Activated CD8-positive, alpha-beta memory T cell treated with anti-CD3 and anti-CD28 coated beads for 36 hours (primary cell): ENCODE measurements at regions not wholly inside any gene's neighbourhood (a gene's known extent, or its start where the extent isn't known, plus 50 kb on each side); places are given as distances from the start of the nearest gene placed in this dataset.
"Not testable (repeated sequence)": the region's sequence is repeated elsewhere in the genome, so short reads cannot be mapped to it uniquely, and the experiment has no call there.

Source experiments
- CTCF ChIA-PET: fragments of 350-600 bp; sonication (Branson Sonifier 250); formaldehyde crosslinking; loops from one replicate; lab custom pipeline; 2021; ENCODE audit warnings: antibody characterized with exemption; lab: Charles Lee
- POLR2A ChIA-PET: fragments of 350-600 bp; sonication (Branson Sonifier 250); formaldehyde crosslinking; loops from one replicate; lab custom pipeline; 2021; ENCODE audit warnings: antibody characterized with exemption; lab: Charles Lee

DNA sequence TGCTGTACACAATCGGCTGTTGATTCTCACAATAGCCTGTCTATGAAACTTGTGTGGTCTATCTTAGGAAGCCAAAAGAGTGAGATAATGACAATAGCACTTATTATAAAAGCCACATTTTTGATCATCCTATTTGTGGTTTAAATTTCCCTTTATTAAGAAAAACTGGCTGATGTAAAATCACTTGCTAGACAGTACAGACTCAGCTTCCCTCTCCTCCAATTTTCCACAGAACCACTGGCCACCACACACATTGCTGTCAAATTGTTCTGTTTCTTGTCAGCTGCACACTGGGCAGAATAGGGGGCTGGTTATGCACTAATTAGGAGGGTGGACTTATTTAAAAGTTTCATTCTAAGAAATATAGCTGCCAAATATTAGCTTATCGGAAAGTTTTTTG is 425.9 kb downstream of the EPHA3 start:
- POLR2A ChIA-PET: no interaction called here
- CTCF ChIA-PET: no interaction called here

GRCh38 chr3:89554587-89554986 is 447.2 kb downstream of the EPHA3 start:
- POLR2A ChIA-PET, CTCF ChIA-PET: not testable (repeated sequence)

GRCh38 chr3:89558711-89559110 is 451.3 kb downstream of the EPHA3 start:
- ChIA-PET CTCF (no interaction called here), POLR2A (no interaction called here)

- CTCF ChIA-PET: no interaction called here
Observed at GRCh38 chr3:89560568-89560967, 453.1 kb downstream of the EPHA3 start.

DNA sequence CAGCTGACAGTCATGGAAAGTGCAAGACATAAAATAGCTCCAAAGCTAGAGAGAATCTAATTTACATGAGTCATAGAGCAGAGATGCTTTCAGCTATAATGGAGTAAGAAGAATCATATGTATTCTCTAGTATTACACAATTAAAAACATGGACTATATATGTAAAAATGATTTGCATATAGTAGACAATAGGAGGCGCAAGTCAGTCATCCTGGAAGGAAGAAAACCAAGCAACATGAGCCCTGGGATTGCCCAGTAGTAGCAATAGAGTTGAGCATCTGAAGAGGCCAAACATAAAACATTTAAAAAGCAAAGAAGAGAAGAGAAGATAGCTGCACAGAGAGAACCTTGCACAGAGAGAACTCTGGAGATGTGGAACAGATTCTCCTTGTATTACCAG is 455.0 kb downstream of the EPHA3 start:
- CTCF ChIA-PET: no interaction called here

More at GRCh38 chr3:89560568-89560967, 453.1 kb downstream of the EPHA3 start:
- POLR2A ChIA-PET: no interaction called here

GRCh38 chr3:89565098-89565497 is 457.7 kb downstream of the EPHA3 start:
- ChIA-PET CTCF (no interaction called here), POLR2A (no interaction called here)

More for the DNA sequence above, 455.0 kb downstream of the EPHA3 start:
- POLR2A ChIA-PET: no interaction called here

DNA sequence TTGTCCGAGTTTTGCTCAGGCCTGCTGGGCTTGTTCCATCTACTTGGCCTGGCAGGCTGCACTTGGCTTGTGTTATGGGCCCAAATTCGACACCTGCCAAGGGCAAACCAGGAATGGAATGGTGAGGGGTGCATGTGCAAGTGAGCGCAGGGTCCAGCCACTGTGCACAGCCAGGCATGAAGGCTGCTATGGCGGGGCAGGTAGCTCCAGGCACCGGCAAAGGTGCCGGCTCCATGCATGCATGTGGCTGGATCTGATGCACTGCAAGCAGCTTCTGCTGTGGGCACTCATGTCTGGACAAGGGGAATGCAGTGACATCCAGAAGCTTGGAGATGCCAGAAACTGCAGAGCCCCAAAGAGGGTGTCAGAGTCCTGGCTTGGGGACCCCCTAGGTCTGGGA is 463.0 kb downstream of the EPHA3 start:
- ChIA-PET CTCF (no interaction called here), POLR2A (no interaction called here)

DNA sequence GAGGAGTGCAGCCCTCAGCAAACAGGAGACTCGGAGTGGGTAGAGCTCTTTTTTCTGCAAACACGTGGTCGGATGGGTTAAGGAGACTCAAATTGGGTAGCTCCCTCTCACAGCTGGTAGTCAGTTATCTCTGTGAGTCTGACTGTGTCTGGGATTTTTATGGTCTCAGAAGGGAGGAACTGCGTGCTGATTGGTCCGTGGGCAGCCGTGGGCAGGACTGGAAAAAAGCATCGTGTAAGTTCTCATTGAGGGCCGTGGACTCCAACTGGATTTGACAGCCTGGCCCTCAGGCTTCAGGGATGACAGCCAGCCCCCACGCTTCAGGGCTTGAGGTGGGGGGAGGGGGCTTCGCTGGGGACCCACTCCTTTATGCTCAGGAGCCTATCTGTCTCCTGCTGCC is 463.9 kb downstream of the EPHA3 start:
- ChIA-PET POLR2A (no interaction called here), CTCF (no interaction called here)

GRCh38 chr3:89571707-89572106 is 464.3 kb downstream of the EPHA3 start:
- CTCF ChIA-PET: no interaction called here
- POLR2A ChIA-PET: no interaction called here

DNA sequence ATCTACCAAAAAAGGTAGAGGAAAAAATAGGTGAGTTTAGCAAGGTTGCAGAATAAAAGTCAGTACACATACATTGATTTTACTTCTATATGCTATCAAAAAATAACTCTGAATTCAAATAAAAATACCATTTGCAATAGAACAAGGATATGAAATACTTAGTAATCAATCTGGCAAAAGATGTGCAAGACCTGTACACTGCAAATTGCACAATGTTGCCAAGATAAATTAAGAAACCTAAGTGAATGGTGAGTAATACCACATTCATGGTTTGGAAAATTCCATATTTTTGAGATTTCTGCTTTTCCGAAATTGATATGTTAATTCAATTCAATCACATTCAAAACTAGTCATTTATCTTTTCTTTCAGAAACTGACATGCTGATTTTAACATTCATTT is 464.8 kb downstream of the EPHA3 start:
- POLR2A ChIA-PET: no interaction called here
- CTCF ChIA-PET: no interaction called here

DNA sequence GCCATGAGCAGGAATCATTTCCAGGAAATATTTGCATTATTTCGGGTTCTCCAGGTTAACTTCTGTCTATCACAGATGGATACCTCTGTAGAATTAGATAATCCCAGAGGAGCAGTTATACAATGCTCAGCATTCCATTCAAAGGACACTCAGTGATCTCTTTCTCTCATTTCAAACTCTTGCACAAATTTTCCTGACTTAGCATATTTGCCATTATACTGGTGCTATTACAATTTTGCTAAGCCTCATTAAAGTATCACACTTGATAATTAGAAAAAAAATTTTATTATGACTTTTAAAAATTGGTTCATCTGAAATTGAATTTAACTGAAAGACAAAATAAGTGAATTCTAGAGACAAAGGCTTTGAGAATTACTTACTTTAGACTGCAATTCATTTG is 469.0 kb downstream of the EPHA3 start:
- CTCF ChIA-PET: no interaction called here
- POLR2A ChIA-PET: no interaction called here

DNA sequence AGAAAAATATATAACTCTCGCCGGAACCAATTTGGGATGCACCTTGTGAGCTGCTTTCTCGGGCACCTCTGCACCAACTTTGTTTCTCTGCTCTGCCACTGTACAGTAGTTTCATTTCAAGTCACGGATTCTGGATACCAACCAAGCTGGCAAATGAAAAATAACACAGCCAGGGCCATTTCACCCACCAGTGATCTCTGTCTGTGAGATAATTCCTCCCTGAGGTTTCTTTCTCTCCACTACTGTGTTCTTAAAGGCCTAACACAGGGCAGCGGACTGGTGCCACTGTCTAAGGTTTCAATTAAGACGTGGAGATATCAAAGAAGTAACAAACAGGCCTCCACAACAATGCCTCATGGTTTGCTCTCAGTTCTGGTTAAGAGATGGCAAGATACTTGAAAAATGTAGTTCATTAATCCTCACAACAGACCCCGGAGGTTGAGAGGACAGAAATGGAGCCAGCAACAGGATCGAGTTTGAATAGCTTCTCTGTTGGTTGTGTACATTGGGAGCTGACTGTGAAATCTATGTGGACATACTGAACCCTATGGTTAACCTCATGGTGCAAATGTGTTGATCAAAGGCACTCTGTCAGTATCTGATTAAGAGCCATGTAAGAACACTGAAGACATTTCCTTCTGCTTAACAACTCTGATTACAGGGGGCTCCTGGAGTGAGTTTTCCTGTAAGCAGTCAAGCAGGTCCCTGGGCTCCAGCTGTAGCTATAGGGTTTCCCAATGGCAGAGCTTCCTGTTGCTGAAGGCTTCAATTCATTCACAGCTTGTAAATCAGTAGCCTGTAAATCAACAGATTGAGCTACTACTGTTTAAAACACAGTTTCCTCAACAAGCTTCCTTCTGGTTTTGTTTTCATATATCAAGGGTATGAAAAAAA is 470.5 kb downstream of the EPHA3 start:
- ChIA-PET POLR2A (no interaction called here), CTCF (no interaction called here)

GRCh38 chr3:89580859-89581258 is 473.4 kb downstream of the EPHA3 start:
- CTCF ChIA-PET: no interaction called here
- POLR2A ChIA-PET: no interaction called here

- ChIA-PET POLR2A (no interaction called here), CTCF (no interaction called here)
Observed at GRCh38 chr3:89584398-89584797, 477.0 kb downstream of the EPHA3 start.

GRCh38 chr3:89586256-89586655 is 478.8 kb downstream of the EPHA3 start:
- ChIA-PET POLR2A (no interaction called here), CTCF (no interaction called here)

DNA sequence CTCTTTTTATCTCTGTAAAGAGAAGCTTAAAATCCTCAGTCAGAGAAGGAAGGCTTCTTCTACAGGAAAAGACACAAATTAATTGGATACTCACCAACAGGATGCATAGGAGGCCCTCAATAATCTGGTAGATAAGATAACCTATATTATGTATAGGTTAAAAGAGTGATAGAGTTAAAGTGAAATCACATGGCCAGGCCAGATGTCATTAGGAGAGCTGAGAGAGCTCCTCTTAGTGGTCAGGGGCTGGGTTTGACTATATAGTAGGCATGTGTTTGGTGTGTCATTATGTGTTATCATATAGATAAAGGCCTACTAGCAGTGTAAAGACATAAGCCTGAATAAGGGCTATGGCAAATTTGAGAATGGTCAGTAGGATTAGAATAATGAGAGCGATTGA is 479.3 kb downstream of the EPHA3 start:
- ChIA-PET POLR2A (no interaction called here), CTCF (no interaction called here)

- ChIA-PET CTCF (no interaction called here), POLR2A (no interaction called here)
Observed at GRCh38 chr3:89606151-89606550, 498.7 kb downstream of the EPHA3 start.

GRCh38 chr3:89612027-89612426 is 504.6 kb downstream of the EPHA3 start:
- ChIA-PET CTCF (no interaction called here), POLR2A (no interaction called here)

- CTCF ChIA-PET: no interaction called here
- POLR2A ChIA-PET: no interaction called here
Observed at GRCh38 chr3:89613241-89613640, 505.8 kb downstream of the EPHA3 start.

- CTCF ChIA-PET: no interaction called here
- POLR2A ChIA-PET: no interaction called here
Observed at GRCh38 chr3:89617706-89618105, 510.3 kb downstream of the EPHA3 start.

DNA sequence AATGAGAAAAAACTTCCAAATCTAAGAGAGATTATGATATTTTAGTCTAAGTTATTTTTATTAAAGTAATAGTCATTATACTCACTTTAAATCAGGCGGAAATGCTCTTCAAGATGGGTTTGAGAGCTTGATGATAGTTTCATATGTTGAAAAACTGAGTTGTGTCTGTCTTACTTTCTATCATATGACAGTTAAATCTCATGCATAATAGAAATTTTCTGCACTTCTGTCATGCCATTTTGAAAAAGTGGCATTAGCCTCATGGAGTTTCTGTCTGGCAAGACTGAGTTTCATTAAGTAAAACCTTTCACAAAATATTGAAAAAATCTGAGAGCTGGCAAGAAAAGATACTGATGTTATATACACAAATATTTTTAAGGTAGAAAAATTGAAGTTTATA is 511.8 kb downstream of the EPHA3 start:
- CTCF ChIA-PET: no interaction called here
- POLR2A ChIA-PET: no interaction called here
